Esophagus muscularis mucosa (tissue), 3 donors: ENCODE measurements at regions not wholly inside any gene's neighbourhood (a gene's known extent, or its start where the extent isn't known, plus 50 kb on each side); places are given as distances from the start of the nearest gene placed in this dataset.

Experiments
- CTCF ChIP-seq, 3 experiments: fragments of 200-600 bp in 2 of 3; fragments of 450-650 bp in 1 of 3; sonication (generic) in 2 of 3; IDR thresholded peaks; one replicate each; pipeline ENCODE4 v1.5.1; 2017 to 2019; ENCODE audit warnings: antibody characterized with exemption in 3 of 3, mild to moderate bottlenecking in 2 of 3, moderate library complexity in 1 of 3
- POLR2A ChIP-seq: fragments of 450-650 bp; IDR thresholded peaks from one replicate; pipeline ENCODE4 v1.6.1; 2017; ENCODE audit warnings: antibody characterized with exemption, moderate library complexity, mild to moderate bottlenecking, low read depth
- POLR2AphosphoS5 ChIP-seq, 2 donors: sonication (generic); formaldehyde crosslinking; IDR thresholded peaks; one replicate each; pipeline ENCODE4 v1.6.1; 2017; ENCODE audit warnings: antibody characterized with exemption in 2 of 2

- TF ChIP-seq CTCF (IDR thresholded peaks at IDR 0.05) (peak; percentile 71 to 75 (median 72)), POLR2A (no peak), POLR2AphosphoS5 (IDR thresholded peaks at IDR 0.05) (no peak)
These were observed 285.1 kb downstream of the MTX2 start for GRCh38 chr2:176554101-176555048.
